ENCODE measurements at regions not wholly inside any gene's neighbourhood (a gene's known extent, or its start where the extent isn't known, plus 50 kb on each side); places are given as distances from the start of the nearest gene placed in this dataset.

DNA sequence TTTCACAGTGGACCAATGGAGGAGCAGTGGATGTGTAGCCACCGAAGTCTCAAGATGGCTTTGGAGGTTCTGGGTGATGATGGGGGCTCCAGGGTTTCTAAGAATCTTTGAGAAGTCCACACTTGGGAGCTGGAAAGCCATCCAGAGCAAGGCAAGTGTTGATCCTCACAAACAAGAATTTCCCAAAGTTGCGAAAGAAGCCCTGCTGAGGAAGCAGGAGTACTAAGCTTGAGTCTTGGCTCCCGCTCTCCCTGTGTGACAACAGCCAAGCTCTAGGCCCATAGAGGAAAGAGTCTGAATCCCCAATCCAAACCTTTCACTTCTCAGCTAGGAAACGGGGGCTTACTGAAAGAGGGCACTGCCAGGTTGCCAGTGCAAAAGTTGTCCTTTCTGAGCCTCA, 106.0 kb downstream of the EDN3 start:
- no peak overlapping the region for H3K4me3 ChIP-seq (replicated peaks in 1 of 3; ENCODE audit: insufficient read depth in 1 of 3, low read depth in 1 of 3, low read length in 3 of 3)
- no peak for TF ChIP-seq MYC (IDR thresholded peaks at IDR 0.05; ENCODE audit: low read depth, low read length)
- no peak for TF ChIP-seq JUN (IDR thresholded peaks at IDR 0.05; ENCODE audit: borderline replicate concordance, insufficient read depth, insufficient read length, low read depth)
- TF ChIP-seq, protein P1, sequence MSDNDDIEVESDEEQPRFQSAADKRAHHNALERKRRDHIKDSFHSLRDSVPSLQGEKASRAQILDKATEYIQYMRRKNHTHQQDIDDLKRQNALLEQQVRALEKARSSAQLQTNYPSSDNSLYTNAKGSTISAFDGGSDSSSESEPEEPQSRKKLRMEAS (IDR thresholded peaks at IDR 0.05; ENCODE audit: insufficient read depth, insufficient read length) = no peak
- TF ChIP-seq POLR2A (IDR thresholded peaks at IDR 0.05; ENCODE audit: low read depth, low read length) = no peak
- no peak for TF ChIP-seq POLR2AphosphoS5 (IDR thresholded peaks at IDR 0.05; ENCODE audit: insufficient read depth, low read depth, low read length)
- TF ChIP-seq CTCF (IDR thresholded peaks at IDR 0.05; ENCODE audit: extremely low read depth in 1 of 2, insufficient read depth in 1 of 2, low read depth in 1 of 2, low read length in 2 of 2) = no peak
- no peak for TF ChIP-seq EZH2 (IDR thresholded peaks at IDR 0.05; ENCODE audit: borderline replicate concordance, low read depth, low read length, severe bottlenecking)
- TF ChIP-seq FOS (IDR thresholded peaks at IDR 0.05; ENCODE audit: borderline replicate concordance, insufficient read depth, low read length) = no peak
- no peak for TF ChIP-seq GATA2 (IDR thresholded peaks at IDR 0.05; ENCODE audit: insufficient read depth, insufficient read length, low read depth, low read length)
- no peak for DNase-seq (ENCODE audit: low read depth, low spot score)
- no peak overlapping the region for H3K27ac ChIP-seq (ENCODE audit: insufficient read depth, low read depth, low read length)
- H4K20me1 ChIP-seq (replicated peaks; ENCODE audit: control insufficient read depth, extremely low read depth, insufficient read depth, low read length) = no peaks in the 10 kb centered on the region
- no peak for FAIRE-seq
- H3K36me3 ChIP-seq (ENCODE audit: control insufficient read depth in 2 of 2, extremely low read depth in 1 of 2, insufficient read depth in 2 of 2, low read length in 2 of 2) = no peaks in the 10 kb centered on the region
- no TSS peak for BruUV-seq (replicated peaks)
- intact Hi-C loops (cut with micrococcal nuclease) (loop anchor here (10.0 kb wide), 1 partner anchor 182 kb away; no protein-coding TSS in a partner anchor), dilution Hi-C loops (cut with MboI; ENCODE audit: extremely low pct_ligation_motif_present, low sequenced_read_pairs) (no loop called here)
- H3K9me1 ChIP-seq (replicated peaks; ENCODE audit: control insufficient read depth, extremely low read depth, insufficient read depth, low read length) = no peaks in the 10 kb centered on the region
- no peaks in the 10 kb centered on the region for H3K9me3 ChIP-seq (replicated peaks; ENCODE audit: control insufficient read depth, insufficient read depth, low read length)
- CTCF ChIA-PET = interaction anchor here (1.5 kb wide), 1 partner anchor 89 kb away, joined by 7 read pairs; no protein-coding TSS in a partner anchor
- H3K4me2 ChIP-seq (ENCODE audit: insufficient read depth, low read length) = no peak overlapping the region
- POLR2A ChIA-PET = no interaction called here
- H3K79me2 ChIP-seq (ENCODE audit: control insufficient read depth, insufficient read depth, low read length) = no peaks in the 10 kb centered on the region
- no peak overlapping the region for H3K9ac ChIP-seq (replicated peaks; ENCODE audit: extremely low read depth, insufficient read depth, low read length)
- no peak overlapping the region for H2AFZ ChIP-seq (ENCODE audit: low read depth, low read length)
- H3K4me1 ChIP-seq (ENCODE audit: control insufficient read depth, extremely low read depth, insufficient read depth, low read length) = no peaks in the 10 kb centered on the region
- H3K27me3 ChIP-seq (ENCODE audit: control insufficient read depth in 2 of 2, insufficient read depth in 2 of 2, low read length in 2 of 2) = peaks cover 9 to 12% of the 10 kb centered on the region in 2 experiments

All from endothelial cell of umbilical vein (primary cell).